Urinary bladder (tissue), 3 donors: ENCODE measurements at regions not wholly inside any gene's neighbourhood (a gene's known extent, or its start where the extent isn't known, plus 50 kb on each side); places are given as distances from the start of the nearest gene placed in this dataset.
A peak's percentile ranks its signal among the peaks of the same experiment; 100 is the strongest.

Experiments
- DNase-seq: peaks from one replicate; pipeline ENCODE4 v3.0.0-alpha.2; 2015; ENCODE audit errors: extremely low spot score
- H3K27ac ChIP-seq: one replicate; pipeline ENCODE4 v1.5.1; 2013; ENCODE audit warnings: low read depth, mild to moderate bottlenecking, moderate library complexity
- H3K36me3 ChIP-seq: one replicate; pipeline ENCODE4 v1.6.1; 2013; ENCODE audit warnings: mild to moderate bottlenecking, moderate library complexity; ENCODE audit not compliant: insufficient read depth
- H3K4me1 ChIP-seq: one replicate; pipeline ENCODE4 v1.6.1; 2013; ENCODE audit warnings: mild to moderate bottlenecking, moderate library complexity; ENCODE audit not compliant: insufficient read depth
- H3K4me3 ChIP-seq: one replicate; pipeline ENCODE4 v1.5.1; 2013; ENCODE audit warnings: low read depth, low read length
- WGBS: extraction: QIAGEN DNeasy Blood & Tissue Kit; methylation state at CpG from one replicate; pipeline ENCODE4 v1.1.7; 2013; 5-methylcytosine and 5-hydroxymethylcytosine counted together
- donor health status: healthy with polysubstance abuse.
- donor health status: healthy.

GRCh38 chr12:30251546-30251945 lies 444.1 kb downstream of the IPO8 start:
- Histone ChIP-seq H3K27ac (no peak overlapping the region), H3K36me3 (no peaks in the 10 kb centered on the region), H3K4me3 (no peak overlapping the region), H3K4me1 (no peaks in the 10 kb centered on the region)
- 79% methylated on average over 5 of the region's 5 CpGs for WGBS
- DNase-seq, result no peak

DNA sequence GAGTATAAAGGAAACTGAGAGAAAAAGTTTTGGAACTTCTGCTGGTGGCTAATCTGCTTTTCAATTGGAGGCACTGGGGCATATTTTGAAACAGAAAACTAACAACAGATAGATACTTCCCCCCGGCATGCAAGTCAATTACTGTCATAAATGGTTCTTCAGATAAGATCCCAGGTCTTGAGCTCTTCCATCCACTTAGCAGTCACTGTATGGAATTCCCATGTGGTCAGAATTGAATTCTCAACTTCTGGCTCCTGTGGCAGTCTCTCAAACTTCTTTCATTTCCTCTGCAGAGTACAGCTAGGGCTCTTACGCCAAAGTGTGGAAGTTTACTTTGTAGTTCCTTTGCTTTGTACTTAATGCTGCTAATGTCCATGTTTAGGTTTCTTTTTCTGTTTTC lies 452.2 kb downstream of the IPO8 start:
- H3K36me3 ChIP-seq, result no peaks in the 10 kb centered on the region
- no peak overlapping the region for H3K4me3 ChIP-seq
- WGBS, result 79% methylated on average over 2 of the region's 2 CpGs
- H3K27ac ChIP-seq, result no peak overlapping the region
- no peaks in the 10 kb centered on the region for H3K4me1 ChIP-seq
- no peak for DNase-seq

DNA sequence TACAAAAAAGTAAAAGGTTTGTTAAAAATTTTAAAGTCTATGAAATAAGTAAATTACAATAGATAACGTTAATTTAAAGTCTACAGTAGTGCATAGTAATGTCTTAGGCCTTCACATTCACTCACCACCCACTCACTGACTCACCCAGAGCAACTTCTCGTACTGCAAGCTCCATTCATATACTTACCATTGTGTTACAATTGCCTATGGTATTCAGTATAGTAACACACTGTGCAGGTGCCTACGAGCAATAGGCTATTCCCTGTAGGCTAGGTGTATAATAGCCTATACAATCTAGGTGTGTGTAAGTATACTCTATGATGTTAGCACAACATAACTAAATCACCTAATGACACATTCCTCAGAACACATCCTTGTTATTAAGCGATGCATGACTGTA lies 435.3 kb upstream of the TMTC1 start:
- WGBS, result 82% methylated on average over 4 of the region's 4 CpGs

GRCh38 chr12:30218073-30218472 lies 434.3 kb upstream of the TMTC1 start:
- no peak for DNase-seq
- no peak overlapping the region for H3K27ac ChIP-seq
- no peaks in the 10 kb centered on the region for H3K36me3 ChIP-seq
- no peaks in the 10 kb centered on the region for H3K4me1 ChIP-seq
- WGBS, result 84% methylated on average over 4 of the region's 4 CpGs
- no peak overlapping the region for H3K4me3 ChIP-seq

More for the DNA sequence above, 435.3 kb upstream of the TMTC1 start:
- H3K27ac ChIP-seq, result no peak overlapping the region
- DNase-seq, result no peak
- no peaks in the 10 kb centered on the region for H3K4me1 ChIP-seq
- H3K4me3 ChIP-seq, result no peak overlapping the region
- no peaks in the 10 kb centered on the region for H3K36me3 ChIP-seq

- no peak for DNase-seq
- no peaks in the 10 kb centered on the region for H3K36me3 ChIP-seq
- no peak overlapping the region for H3K4me3 ChIP-seq
- 87% methylated on average over 1 of the region's 1 CpG for WGBS
- H3K27ac ChIP-seq, result no peak overlapping the region
- no peaks in the 10 kb centered on the region for H3K4me1 ChIP-seq
Measured at GRCh38 chr12:30213166-30213565, 429.4 kb upstream of the TMTC1 start.

DNA sequence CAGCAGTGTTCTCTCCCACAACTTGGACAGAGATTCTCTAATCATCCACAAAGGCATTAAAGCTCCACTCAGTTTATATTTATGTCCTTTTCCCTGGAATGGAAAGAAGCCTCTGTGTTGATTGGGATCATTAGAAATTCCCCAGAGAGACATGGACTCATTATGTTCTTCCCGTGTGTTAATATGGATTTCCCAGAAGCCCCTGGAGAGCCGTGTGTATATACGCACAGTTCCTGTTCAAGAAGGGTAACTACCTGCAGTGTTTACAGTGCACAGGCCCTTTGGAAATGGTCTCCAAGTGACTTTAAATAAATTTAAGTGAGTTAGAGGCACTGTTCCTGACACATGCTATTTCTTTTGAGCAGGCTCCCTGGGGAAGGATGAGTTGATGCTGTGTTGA lies 428.0 kb upstream of the TMTC1 start:
- DNase-seq, result no peak
- H3K27ac ChIP-seq, result no peak overlapping the region
- no peaks in the 10 kb centered on the region for H3K4me1 ChIP-seq
- H3K4me3 ChIP-seq, result no peak overlapping the region
- WGBS, result 63% methylated on average over 3 of the region's 3 CpGs
- H3K36me3 ChIP-seq, result no peaks in the 10 kb centered on the region

- Histone ChIP-seq H3K4me1 (peaks cover 2% of the 10 kb centered on the region), H3K4me3 (no peak overlapping the region), H3K27ac (no peak overlapping the region), H3K36me3 (no peaks in the 10 kb centered on the region)
- no peak for DNase-seq
- WGBS, result 86% methylated on average over 2 of the region's 2 CpGs
Measured at GRCh38 chr12:30203981-30204380, 420.2 kb upstream of the TMTC1 start.

GRCh38 chr12:30202521-30203254 lies 418.9 kb upstream of the TMTC1 start:
- Histone ChIP-seq H3K4me3 (no peak overlapping the region), H3K36me3 (no peaks in the 10 kb centered on the region), H3K27ac (no peak overlapping the region), H3K4me1 (peaks cover 2% of the 10 kb centered on the region)
- 73% methylated on average over 6 of the region's 6 CpGs for WGBS
- DNase-seq, result peak; percentile 46

GRCh38 chr12:30201301-30202160 lies 417.8 kb upstream of the TMTC1 start:
- no peak for DNase-seq
- no peak overlapping the region for H3K27ac ChIP-seq
- WGBS, result 28% methylated on average over 54 of the region's 55 CpGs
- H3K36me3 ChIP-seq, result no peaks in the 10 kb centered on the region
- peaks cover 2% of the 10 kb centered on the region for H3K4me1 ChIP-seq
- peak overlapping the region; percentile 33 for H3K4me3 ChIP-seq

DNA sequence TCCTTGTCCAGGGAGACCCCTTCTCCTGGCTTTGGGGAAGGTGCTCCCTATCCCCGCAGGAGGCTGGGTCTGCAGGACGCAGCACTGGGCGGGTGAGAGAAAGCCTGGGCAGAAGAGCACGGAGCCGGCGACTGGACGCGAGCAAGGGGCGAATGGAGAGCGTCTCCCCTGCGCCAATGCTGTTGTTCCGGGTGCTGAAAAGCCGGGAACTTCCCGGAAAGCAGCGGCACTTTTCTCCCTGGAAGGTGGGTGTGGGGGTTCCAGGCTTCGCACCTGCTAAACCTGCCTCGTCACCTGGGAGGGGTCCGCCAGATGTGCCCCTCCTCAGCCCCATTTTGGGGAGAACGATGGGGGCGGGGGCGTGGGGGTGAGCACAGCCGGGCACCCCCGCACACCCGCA lies 417.1 kb upstream of the TMTC1 start:
- H3K27ac ChIP-seq, result no peak overlapping the region
- H3K4me3 ChIP-seq, result peak overlapping the region; percentile 33
- 3% methylated on average over 23 of the region's 24 CpGs for whole genome bisulfite sequencing
- no peaks in the 10 kb centered on the region for H3K36me3 ChIP-seq
- no peak for DNase-seq
- peaks cover 2% of the 10 kb centered on the region for H3K4me1 ChIP-seq

DNA sequence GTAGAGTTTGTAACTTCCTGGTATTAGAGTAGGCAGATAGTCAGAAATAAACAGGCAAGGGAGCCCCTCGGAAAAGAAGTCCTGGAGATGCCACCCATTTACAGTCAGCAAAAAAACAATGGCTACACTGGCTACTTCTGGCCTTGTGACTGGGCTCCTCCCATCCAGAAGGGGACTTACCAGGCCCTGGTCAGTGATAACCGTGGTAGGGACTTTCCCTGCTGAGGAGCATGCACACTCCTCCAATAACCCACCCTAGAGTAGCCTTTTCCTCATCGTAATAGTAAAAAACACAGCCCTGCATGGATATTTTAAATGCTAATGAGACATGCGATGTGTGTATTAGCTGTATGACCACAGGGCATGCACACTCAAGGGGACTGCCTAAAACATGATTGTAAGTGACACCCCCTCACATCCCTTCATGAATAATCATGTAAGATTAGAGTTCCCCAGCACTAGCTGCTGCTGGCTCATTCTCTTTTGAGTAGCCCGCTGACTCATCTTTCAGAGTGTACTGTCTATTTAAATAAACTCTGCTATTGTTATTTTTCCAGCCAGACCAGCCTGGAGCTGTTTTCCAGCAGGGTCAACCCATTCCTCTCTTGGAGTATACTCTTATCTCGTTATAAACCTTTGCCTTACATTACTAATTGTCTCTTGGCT lies 413.8 kb upstream of the TMTC1 start:
- Histone ChIP-seq H3K4me1 (peaks cover 2% of the 10 kb centered on the region), H3K27ac (no peak overlapping the region), H3K4me3 (no peak overlapping the region), H3K36me3 (no peaks in the 10 kb centered on the region)
- no peak for DNase-seq
- 75% methylated on average over 6 of the region's 6 CpGs for WGBS

DNA sequence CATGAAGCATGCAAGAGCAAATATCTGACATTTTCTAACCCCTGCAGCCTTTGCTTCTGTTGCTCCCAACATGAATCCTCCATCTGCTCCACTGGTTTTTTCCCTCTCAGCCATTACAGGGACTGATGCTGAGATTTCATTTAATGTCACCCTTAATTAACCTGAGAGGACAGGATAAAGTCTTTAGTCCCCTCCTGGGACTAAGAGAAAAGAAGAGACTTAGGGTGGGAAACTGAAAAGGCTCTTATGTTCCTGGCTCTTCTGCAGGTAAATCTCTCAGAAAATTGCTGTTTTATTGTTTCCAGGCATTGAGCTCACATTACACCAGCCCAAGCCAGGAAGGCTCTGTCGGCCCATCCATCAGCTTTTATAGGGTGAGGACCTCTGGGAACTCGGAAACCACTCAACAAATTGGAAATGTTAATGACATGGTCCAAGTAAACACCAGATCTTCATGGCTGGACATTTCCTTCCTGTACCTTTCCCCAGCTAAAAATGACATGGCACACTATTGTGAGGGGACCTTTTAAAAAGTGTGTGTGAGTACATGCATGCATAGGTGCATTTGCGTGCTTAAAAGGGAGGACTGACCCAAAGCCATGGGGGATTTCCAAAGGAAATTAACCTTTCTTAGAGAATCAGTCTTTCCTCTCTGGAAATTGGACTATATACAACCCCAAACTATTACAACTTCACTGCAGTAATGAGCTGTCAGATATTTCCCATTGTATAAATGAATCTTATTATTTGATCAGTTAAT lies 408.1 kb upstream of the TMTC1 start:
- 51% methylated on average over 3 of the region's 3 CpGs for WGBS
- no peak overlapping the region for H3K27ac ChIP-seq
- no peak for DNase-seq
- no peak overlapping the region for H3K4me3 ChIP-seq
- no peaks in the 10 kb centered on the region for H3K4me1 ChIP-seq
- no peaks in the 10 kb centered on the region for H3K36me3 ChIP-seq

GRCh38 chr12:30188602-30189326 lies 405.0 kb upstream of the TMTC1 start:
- Histone ChIP-seq H3K4me3 (no peak overlapping the region), H3K36me3 (no peaks in the 10 kb centered on the region), H3K27ac (no peak overlapping the region), H3K4me1 (no peaks in the 10 kb centered on the region)
- DNase-seq, result no peak
- 62% methylated on average over 8 of the region's 8 CpGs for WGBS
